IMR-90 (cell line): ENCODE measurements at regions not wholly inside any gene's neighbourhood (a gene's known extent, or its start where the extent isn't known, plus 50 kb on each side); places are given as distances from the start of the nearest gene placed in this dataset.

Experiments
- ATAC-seq: fragments of 200-7000 bp; cut with Tn5 transposase; 2 replicates; pipeline ENCODE4 v1.9.1; 2020; ENCODE audit warnings: low read depth, mild to moderate bottlenecking, moderate library complexity
- BruUV-seq: library from RNA; stranded (reverse); fragments of 400-500 nt; replicated peaks from 2 replicates; lab custom pipeline; 2021; lab: Mats Ljungman, UMichigan
- CTCF ChIA-PET: fragments of 300-600 bp; formaldehyde crosslinking; extraction: SDS; loops from one replicate; lab custom pipeline; 2021; ENCODE audit warnings: antibody characterized with exemption; lab: Yijun Ruan, JAX
- POLR2A ChIA-PET: fragments of 300-600 bp; sonication (Branson Sonifier 250); formaldehyde crosslinking; loops from one replicate; lab custom pipeline; 2022; ENCODE audit warnings: antibody characterized with exemption; ENCODE audit not compliant: unreplicated experiment; lab: Charles Lee
- DNase-seq: peaks from one replicate; pipeline ENCODE4 v3.0.0; 2013
- H2AFZ ChIP-seq: replicated peaks from 2 replicates; pipeline ENCODE3; 2013; ENCODE audit warnings: low read length, mild to moderate bottlenecking; ENCODE audit not compliant: poor library complexity
- H2AK5ac ChIP-seq: 2 replicates; pipeline ENCODE4 v1.6.1; 2013; ENCODE audit warnings: low read depth, low read length, inconsistent platforms
- H2AK9ac ChIP-seq: replicated peaks from 2 replicates; pipeline ENCODE3; 2013; ENCODE audit warnings: mild to moderate bottlenecking, low read depth, low read length, moderate library complexity; ENCODE audit not compliant: poor library complexity
- H2BK120ac ChIP-seq: 2 replicates; pipeline ENCODE4 v1.6.1; 2013; ENCODE audit warnings: low read depth, low read length, inconsistent platforms
- H2BK15ac ChIP-seq: 3 replicates; pipeline ENCODE4 v1.6.1; 2013; ENCODE audit warnings: low read depth, low read length, inconsistent platforms
- H2BK20ac ChIP-seq: 2 replicates; pipeline ENCODE4 v1.6.1; 2013; ENCODE audit warnings: low read depth, mild to moderate bottlenecking, inconsistent platforms, low read length, moderate library complexity
- H2BK5ac ChIP-seq: 2 replicates; pipeline ENCODE4 v1.6.1; 2013; ENCODE audit warnings: mild to moderate bottlenecking, low read depth, low read length, inconsistent platforms; ENCODE audit not compliant: poor library complexity, severe bottlenecking
- H3K14ac ChIP-seq: replicated peaks from 2 replicates; pipeline ENCODE4 v1.6.1; 2013; ENCODE audit warnings: low read depth, low read length, inconsistent platforms
- H3K18ac ChIP-seq: 2 replicates; pipeline ENCODE4 v1.6.1; 2013; ENCODE audit warnings: low read depth, low read length, control low read depth
- H3K23ac ChIP-seq: 2 replicates; pipeline ENCODE4 v1.6.1; 2013; ENCODE audit warnings: low read depth, low read length, inconsistent platforms
- H3K27ac ChIP-seq: 2 replicates; pipeline ENCODE4 v1.5.1; 2013; ENCODE audit warnings: mild to moderate bottlenecking, control low read depth, low read length; ENCODE audit not compliant: insufficient read depth
- H3K27me3 ChIP-seq: 2 replicates; pipeline ENCODE4 v1.6.1; 2013; ENCODE audit warnings: low read length; ENCODE audit not compliant: control insufficient read depth, insufficient read depth
- H3K36me3 ChIP-seq: 2 replicates; pipeline ENCODE4 v1.6.1; 2013; ENCODE audit warnings: low read length, mixed read lengths; ENCODE audit not compliant: control insufficient read depth, insufficient read depth
- H3K4ac ChIP-seq: 2 replicates; pipeline ENCODE4 v1.6.1; 2013; ENCODE audit warnings: low read depth, low read length, inconsistent platforms
- H3K4me1 ChIP-seq: 2 replicates; pipeline ENCODE4 v1.6.1; 2013; ENCODE audit warnings: low read length, mixed read lengths; ENCODE audit not compliant: control insufficient read depth, insufficient read depth
- H3K4me2 ChIP-seq: 2 replicates; pipeline ENCODE4 v1.6.1; 2013; ENCODE audit warnings: low read depth, mild to moderate bottlenecking, control low read depth, low read length, moderate library complexity
- H3K4me3 ChIP-seq: 2 replicates; pipeline ENCODE4 v1.5.1; 2013; ENCODE audit warnings: low read depth, mild to moderate bottlenecking, control low read depth, low read length, moderate library complexity; ENCODE audit not compliant: insufficient read depth
- H3K56ac ChIP-seq: 2 replicates; pipeline ENCODE4 v1.6.1; 2013; ENCODE audit warnings: low read length, inconsistent platforms; ENCODE audit not compliant: insufficient read depth; ENCODE audit errors: extremely low read depth
- H3K79me1 ChIP-seq, 2 experiments: 2 replicates each; pipeline ENCODE4 v1.6.1; 2013; ENCODE audit warnings: low read length in 2 of 2, inconsistent platforms in 1 of 2, low read depth in 1 of 2
- H3K9ac ChIP-seq: 2 replicates; pipeline ENCODE4 v1.6.1; 2013; ENCODE audit warnings: low read depth, low read length, control low read depth
- H3K9me1 ChIP-seq: 2 replicates; pipeline ENCODE4 v1.6.1; 2013; ENCODE audit warnings: low read length, inconsistent platforms; ENCODE audit not compliant: insufficient read depth
- H3K9me3 ChIP-seq: 2 replicates; pipeline ENCODE4 v1.6.1; 2013; ENCODE audit warnings: low read length; ENCODE audit not compliant: control insufficient read depth, insufficient read depth
- H4K20me1 ChIP-seq: 2 replicates; pipeline ENCODE4 v1.6.1; 2013; ENCODE audit warnings: low read length, inconsistent platforms; ENCODE audit not compliant: insufficient read depth
- H4K5ac ChIP-seq: 2 replicates; pipeline ENCODE4 v1.6.1; 2013; ENCODE audit warnings: mild to moderate bottlenecking, low read depth, low read length, control low read depth
- H4K8ac ChIP-seq, 2 experiments: 2 replicates each; pipeline ENCODE4 v1.6.1; 2013; ENCODE audit warnings: low read depth in 2 of 2, low read length in 2 of 2, control low read depth in 1 of 2, inconsistent platforms in 1 of 2
- H4K91ac ChIP-seq: 2 replicates; pipeline ENCODE4 v1.6.1; 2013; ENCODE audit warnings: low read depth, low read length, inconsistent platforms; ENCODE audit not compliant: insufficient read depth
- BHLHE40 ChIP-seq: fragments of 150-350 bp; IDR thresholded peaks from 2 replicates; pipeline ENCODE4 v1.6.1; 2016; ENCODE audit warnings: mild to moderate bottlenecking, low read depth, low read length
- CEBPB ChIP-seq: IDR thresholded peaks from 2 replicates; pipeline ENCODE4 v1.6.1; 2012; ENCODE audit warnings: low read depth, low read length, improper control_type of control experiment
- CHD1 ChIP-seq: IDR thresholded peaks from 2 replicates; pipeline ENCODE4 v1.6.1; 2012; ENCODE audit warnings: low read depth, low read length, improper control_type of control experiment
- CTCF ChIP-seq: conservative IDR thresholded peaks from 2 replicates; pipeline ENCODE4 v1.5.1; 2012; ENCODE audit warnings: mild to moderate bottlenecking, low read depth, low read length, improper control_type of control experiment
- ELK1 ChIP-seq: fragments of 150-350 bp; IDR thresholded peaks from 2 replicates; pipeline ENCODE4 v1.6.1; 2016; ENCODE audit warnings: low read depth, mild to moderate bottlenecking, low read length, moderate library complexity, borderline replicate concordance
- FOS ChIP-seq: fragments of 150-350 bp; IDR thresholded peaks from 2 replicates; pipeline ENCODE4 v1.6.1; 2016; ENCODE audit warnings: low read depth, low read length
- MAFK ChIP-seq: IDR thresholded peaks from 2 replicates; pipeline ENCODE4 v1.6.1; 2012; ENCODE audit warnings: low read depth, low read length, improper control_type of control experiment
- MAZ ChIP-seq: IDR thresholded peaks from 2 replicates; pipeline ENCODE4 v1.6.1; 2012; ENCODE audit warnings: low read depth, mild to moderate bottlenecking, low read length, improper control_type of control experiment, moderate library complexity, borderline replicate concordance
- MXI1 ChIP-seq: IDR thresholded peaks from 2 replicates; pipeline ENCODE4 v1.6.1; 2012; ENCODE audit warnings: low read depth, mild to moderate bottlenecking, low read length, moderate library complexity, borderline replicate concordance
- NFE2L2 ChIP-seq: fragments of 150-350 bp; IDR thresholded peaks from 2 replicates; pipeline ENCODE4 v1.6.1; 2016; ENCODE audit warnings: low read depth, mild to moderate bottlenecking, low read length
- RAD21 ChIP-seq: IDR thresholded peaks from 2 replicates; pipeline ENCODE4 v1.6.1; 2012; ENCODE audit warnings: low read length, improper control_type of control experiment
- RCOR1 ChIP-seq: IDR thresholded peaks from 2 replicates; pipeline ENCODE4 v1.6.1; 2012; ENCODE audit warnings: mild to moderate bottlenecking, low read length, improper control_type of control experiment; ENCODE audit not compliant: insufficient replicate concordance
- RFX5 ChIP-seq: IDR thresholded peaks from 2 replicates; pipeline ENCODE4 v1.8.0; 2012; ENCODE audit warnings: low read depth, mild to moderate bottlenecking, low read length, moderate library complexity
- SMC3 ChIP-seq: fragments of 150-350 bp; IDR thresholded peaks from 2 replicates; pipeline ENCODE4 v1.6.1; 2016; ENCODE audit warnings: low read depth, mild to moderate bottlenecking, antibody characterized with exemption, low read length, moderate library complexity
- USF2 ChIP-seq: fragments of 150-350 bp; IDR thresholded peaks from 2 replicates; pipeline ENCODE4 v1.6.1; 2017; ENCODE audit warnings: mild to moderate bottlenecking, antibody characterized with exemption, low read length, low read depth
- WGBS, 2 experiments: methylation state at CpG; one replicate each; pipeline versions ENCODE4 v1.1.5 to v1.1.7; 2013; ENCODE audit warnings: missing lambda C conversion rate in 2 of 2; ENCODE audit not compliant: insufficient read length in 1 of 2; ENCODE audit errors: extremely low coverage in 2 of 2; 5-methylcytosine and 5-hydroxymethylcytosine counted together
- dilution Hi-C: fragments of 300-500 bp; cut with HindIII; formaldehyde crosslinking; loops from one replicate; pipeline ENCODE4 v1.14.3; 2018; ENCODE audit warnings: low sequenced_read_pairs; ENCODE audit not compliant: unreplicated experiment
- in situ Hi-C: fragments of 300-500 bp; cut with MboI; formaldehyde crosslinking; loops from 3 replicates; pipeline ENCODE4 v1.14.3; 2019; ENCODE audit warnings: low sequenced_read_pairs, inconsistent platforms, mixed read lengths
- intact Hi-C: fragments of 100-400 bp; cut with micrococcal nuclease; formaldehyde crosslinking; loops from 2 replicates; pipeline ENCODE4 v1.10.0; 2022

GRCh38 chr12:115348301-115348700, 664.3 kb upstream of the TBX3 start:
- H3K27me3 ChIP-seq: no peaks in the 10 kb centered on the region
- H2BK5ac ChIP-seq: no peak overlapping the region
- no TSS peak for BruUV-seq
- H2AK5ac ChIP-seq: peak overlapping the region; percentile 58; the same call in 1 of the 2 replicates
- H2BK20ac ChIP-seq: no peak overlapping the region
- ChIA-PET CTCF (no interaction called here), POLR2A (no interaction called here)
- no peak overlapping the region for H4K5ac ChIP-seq
- H3K4me1 ChIP-seq: no peaks in the 10 kb centered on the region
- H3K36me3 ChIP-seq: no peaks in the 10 kb centered on the region
- no peak overlapping the region for H3K56ac ChIP-seq
- H4K20me1 ChIP-seq: no peaks in the 10 kb centered on the region
- H3K4me3 ChIP-seq: no peak overlapping the region
- H3K14ac ChIP-seq: no peak overlapping the region
- H3K9me3 ChIP-seq: no peaks in the 10 kb centered on the region
- H2AFZ ChIP-seq: no peak overlapping the region
- ATAC-seq: no peak
- H3K4ac ChIP-seq: no peak overlapping the region
- no peak overlapping the region for H2BK120ac ChIP-seq
- no peak overlapping the region for H3K27ac ChIP-seq
- TF ChIP-seq RFX5 (no peak), CTCF (no peak), MAZ (no peak), BHLHE40 (no peak), RCOR1 (no peak), MXI1 (no peak), MAFK (no peak), NFE2L2 (no peak), USF2 (no peak), CHD1 (no peak), SMC3 (no peak), FOS (no peak), CEBPB (no peak), RAD21 (no peak), ELK1 (no peak)
- in situ Hi-C loops: loop anchor here (25.0 kb wide), 1 partner anchor 936 kb away; the partner anchor contains the start of gene TBX5
- intact Hi-C loops: no loop called here
- 97% methylated on average over 6 of the region's 16 CpGs; no CpG with 5 or more reads in 1 of the 2 experiments for WGBS, 2 experiments
- H3K23ac ChIP-seq: no peak overlapping the region
- dilution Hi-C loops: no loop called here
- H3K79me1 ChIP-seq: no peaks in the 10 kb centered on the region
- H3K9me1 ChIP-seq: no peaks in the 10 kb centered on the region
- DNase-seq: no peak
- no peak overlapping the region for H4K91ac ChIP-seq
- no peak overlapping the region for H3K9ac ChIP-seq
- no peak overlapping the region for H2BK15ac ChIP-seq
- no peak overlapping the region for H3K18ac ChIP-seq
- H3K4me2 ChIP-seq: no peak overlapping the region
- no peak overlapping the region for H2AK9ac ChIP-seq
- H4K8ac ChIP-seq: no peak overlapping the region
